ENCODE measurements at regions not wholly inside any gene's neighbourhood (a gene's known extent, or its start where the extent isn't known, plus 50 kb on each side); places are given as distances from the start of the nearest gene placed in this dataset.

GRCh38 chr18:31235856-31236255, 73.2 kb upstream of the DSC1 start:
- no peak overlapping the region for H3K4me3 Mint-ChIP-seq
- no peak for DNase-seq
- Histone ChIP-seq H3K4me2 (replicated peaks; ENCODE audit: extremely low read depth, low read length, poor library complexity, severe bottlenecking) (no peak overlapping the region), H2AFZ (ENCODE audit: insufficient read depth, low read depth, low read length, poor library complexity, severe bottlenecking) (no peak overlapping the region), H3K9ac (ENCODE audit: insufficient read depth, low read length, poor library complexity, severe bottlenecking) (no peak overlapping the region), H3K79me2 (ENCODE audit: insufficient read depth, low read length) (no peaks in the 10 kb centered on the region), H3K27ac (ENCODE audit: low read depth in 1 of 2, low read length in 2 of 2) (no peak overlapping the region), H3K9me3 (replicated peaks in 1 of 2; ENCODE audit: control insufficient read depth in 1 of 2, insufficient read depth in 1 of 2, low read length in 2 of 2) (no peaks in the 10 kb centered on the region), H3K27me3 (ENCODE audit: control insufficient read depth in 2 of 2, insufficient read depth in 2 of 2, low read length in 2 of 2) (no peaks in the 10 kb centered on the region), H3K4me1 (ENCODE audit: control insufficient read depth in 1 of 2, insufficient read depth in 2 of 2, low read length in 2 of 2) (no peaks in the 10 kb centered on the region), H3K4me3 (replicated peaks in 1 of 3; ENCODE audit: low read depth in 2 of 3, low read length in 3 of 3) (no peak overlapping the region), H4K20me1 (ENCODE audit: insufficient read depth, low read length) (no peaks in the 10 kb centered on the region), H3K36me3 (replicated peaks in 1 of 2; ENCODE audit: control insufficient read depth in 1 of 2, insufficient read depth in 2 of 2, low read length in 2 of 2) (no peaks in the 10 kb centered on the region)
- no peak for TF ChIP-seq CTCF (IDR thresholded peaks at IDR 0.05)
- H3K4me1 Mint-ChIP-seq = no peaks in the 10 kb centered on the region
- WGBS (ENCODE audit: insufficient coverage) = no CpG with 5 or more reads among the region's 5 CpGs
- H3K27me3 Mint-ChIP-seq (ENCODE audit: low read depth in 3 of 3) = peaks cover 2 to 6% (median 3%) of the 10 kb centered on the region in 3 donors
- intact Hi-C loops (cut with micrococcal nuclease) = no loop called here
- no peaks in the 10 kb centered on the region for H3K36me3 Mint-ChIP-seq
- H3K9me3 Mint-ChIP-seq = peaks cover 0 to 3% (median 0%) of the 10 kb centered on the region in 7 donors
- H3K27ac Mint-ChIP-seq = no peak overlapping the region

GRCh38 chr18:31237142-31237541, 74.5 kb upstream of the DSC1 start:
- H3K36me3 ChIP-seq (replicated peaks in 1 of 2; ENCODE audit: control insufficient read depth in 1 of 2, insufficient read depth in 2 of 2, low read length in 2 of 2) = no peaks in the 10 kb centered on the region
- H3K27me3 Mint-ChIP-seq (ENCODE audit: low read depth in 3 of 3) = peaks cover 2 to 6% (median 3%) of the 10 kb centered on the region in 3 donors
- no peaks in the 10 kb centered on the region for H3K4me1 ChIP-seq (ENCODE audit: control insufficient read depth in 1 of 2, insufficient read depth in 2 of 2, low read length in 2 of 2)
- H3K9me3 ChIP-seq (replicated peaks in 1 of 2; ENCODE audit: control insufficient read depth in 1 of 2, insufficient read depth in 1 of 2, low read length in 2 of 2) = no peaks in the 10 kb centered on the region
- no peak overlapping the region for H3K4me3 ChIP-seq (replicated peaks in 1 of 3; ENCODE audit: low read depth in 2 of 3, low read length in 3 of 3)
- WGBS (ENCODE audit: insufficient coverage) = 100% methylated on average over 2 of the region's 2 CpGs
- no peak for TF ChIP-seq CTCF (IDR thresholded peaks at IDR 0.05)
- H3K79me2 ChIP-seq (ENCODE audit: insufficient read depth, low read length) = no peaks in the 10 kb centered on the region
- H3K9me3 Mint-ChIP-seq = peaks cover 0 to 3% (median 0%) of the 10 kb centered on the region in 7 donors
- H3K27ac ChIP-seq (ENCODE audit: low read depth in 1 of 2, low read length in 2 of 2) = no peak overlapping the region
- no peak overlapping the region for H3K4me3 Mint-ChIP-seq
- no peaks in the 10 kb centered on the region for H3K4me1 Mint-ChIP-seq
- H4K20me1 ChIP-seq (ENCODE audit: insufficient read depth, low read length) = no peaks in the 10 kb centered on the region
- H3K27me3 ChIP-seq (ENCODE audit: control insufficient read depth in 2 of 2, insufficient read depth in 2 of 2, low read length in 2 of 2) = no peaks in the 10 kb centered on the region
- DNase-seq = no peak
- H3K27ac Mint-ChIP-seq = no peak overlapping the region
- H3K4me2 ChIP-seq (replicated peaks; ENCODE audit: extremely low read depth, low read length, poor library complexity, severe bottlenecking) = no peak overlapping the region
- intact Hi-C loops (cut with micrococcal nuclease) = no loop called here
- no peak overlapping the region for H3K9ac ChIP-seq (ENCODE audit: insufficient read depth, low read length, poor library complexity, severe bottlenecking)
- H3K36me3 Mint-ChIP-seq = no peaks in the 10 kb centered on the region
- H2AFZ ChIP-seq (ENCODE audit: insufficient read depth, low read depth, low read length, poor library complexity, severe bottlenecking) = no peak overlapping the region

Measured in CD14-positive monocyte (primary cell).